Femur (tissue), 1 donor: ENCODE measurements at regions not wholly inside any gene's neighbourhood (a gene's known extent, or its start where the extent isn't known, plus 50 kb on each side); places are given as distances from the start of the nearest gene placed in this dataset.

Experiments used
- DNase-seq: peaks from one replicate; pipeline ENCODE4 v3.0.0-alpha.2; 2017

GRCh38 chr13:111394211-111394922 lies 73.9 kb downstream of the TEX29 start:
- DNase-seq = no peak

- DNase-seq = no peak
Observed at GRCh38 chr13:111395511-111396393, 75.3 kb downstream of the TEX29 start.

DNA sequence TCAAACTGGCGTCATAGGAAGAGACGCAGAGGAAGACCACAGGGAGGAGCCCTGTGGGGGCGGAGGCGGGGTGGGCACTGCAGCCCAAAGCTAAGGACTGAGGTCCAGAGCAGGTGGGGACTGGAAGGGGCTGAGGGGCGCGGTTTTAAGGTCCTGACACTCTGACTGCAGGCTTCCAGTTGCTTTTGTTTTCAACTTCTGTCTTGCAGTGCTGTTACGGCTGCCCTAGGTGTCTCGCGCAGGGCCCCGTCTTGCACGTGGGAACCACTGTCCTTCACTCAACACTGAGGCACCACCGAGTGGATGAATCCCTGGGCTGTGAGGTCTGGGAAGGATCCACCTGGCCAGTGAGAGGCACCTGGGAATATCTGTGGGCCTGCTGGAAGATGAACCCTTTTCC lies 76.0 kb downstream of the TEX29 start:
- DNase-seq = no peak

GRCh38 chr13:111397202-111397880 lies 76.9 kb downstream of the TEX29 start:
- DNase-seq = no peak

- no peak for DNase-seq
Observed at GRCh38 chr13:111398196-111398595, 77.8 kb downstream of the TEX29 start.

- DNase-seq = no peak
Observed at GRCh38 chr13:111398715-111399299, 78.4 kb downstream of the TEX29 start.

DNA sequence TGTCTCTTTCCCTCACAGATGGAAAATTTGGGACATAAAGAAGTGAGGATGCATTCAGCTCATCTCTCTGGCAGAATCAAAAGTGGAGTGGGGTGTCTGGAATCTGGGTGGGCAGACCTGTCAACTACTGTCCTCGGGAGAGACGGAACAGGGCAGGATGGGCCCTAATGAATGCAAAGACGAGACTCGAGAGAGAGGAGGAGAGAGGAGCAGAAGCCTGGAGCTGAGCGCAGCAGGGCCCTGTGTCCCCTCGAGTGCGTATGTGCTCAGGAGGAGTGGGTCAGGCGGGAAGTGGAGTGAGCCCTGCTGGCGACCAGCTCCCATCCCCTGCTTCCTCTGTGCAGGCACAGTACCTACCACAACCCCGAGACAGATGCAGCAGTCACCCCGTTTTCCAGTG lies 78.9 kb downstream of the TEX29 start:
- no peak for DNase-seq

GRCh38 chr13:111399776-111400538 lies 79.5 kb downstream of the TEX29 start:
- no peak for DNase-seq

GRCh38 chr13:111401151-111401550 lies 80.7 kb downstream of the TEX29 start:
- DNase-seq = no peak

DNA sequence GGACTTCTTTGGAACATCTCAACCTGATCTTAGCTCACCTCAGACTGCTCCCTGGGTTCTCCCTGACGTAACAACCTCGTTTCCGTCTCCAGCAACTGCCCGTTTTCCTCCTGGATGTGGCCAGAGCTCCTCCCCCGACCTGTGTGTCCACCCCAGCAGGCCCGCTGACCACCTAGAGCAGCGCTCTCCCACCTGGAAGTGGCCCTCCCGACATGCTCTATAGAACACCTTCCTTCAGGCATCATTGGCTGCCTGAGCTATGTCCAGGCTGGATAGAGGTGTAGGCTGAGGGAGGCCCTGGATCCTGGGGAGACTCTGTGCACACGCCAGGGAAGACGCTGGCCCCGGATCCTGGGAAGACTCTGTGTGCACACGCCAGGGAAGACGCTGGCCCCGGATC lies 81.3 kb downstream of the TEX29 start:
- DNase-seq = no peak

DNA sequence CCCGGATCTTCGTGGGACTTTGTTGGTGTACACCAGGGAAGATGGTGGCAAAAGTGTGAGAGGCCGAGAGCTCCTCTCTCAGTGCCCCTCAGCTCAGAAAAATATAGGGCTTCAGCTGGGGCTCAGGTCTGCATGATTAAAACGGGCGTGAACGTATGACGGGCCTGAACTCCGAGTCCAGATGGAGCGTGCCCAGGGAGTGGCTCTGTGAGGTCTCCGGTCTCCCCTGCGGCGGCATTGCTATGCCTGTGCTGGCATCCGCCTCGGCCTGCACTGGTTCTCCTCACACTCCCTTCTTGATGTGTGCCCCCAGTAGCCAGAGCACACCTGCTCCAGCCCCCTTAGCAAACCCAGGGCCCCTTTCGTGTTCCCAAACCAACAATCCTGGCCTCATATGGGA lies 82.0 kb downstream of the TEX29 start:
- DNase-seq = no peak

DNA sequence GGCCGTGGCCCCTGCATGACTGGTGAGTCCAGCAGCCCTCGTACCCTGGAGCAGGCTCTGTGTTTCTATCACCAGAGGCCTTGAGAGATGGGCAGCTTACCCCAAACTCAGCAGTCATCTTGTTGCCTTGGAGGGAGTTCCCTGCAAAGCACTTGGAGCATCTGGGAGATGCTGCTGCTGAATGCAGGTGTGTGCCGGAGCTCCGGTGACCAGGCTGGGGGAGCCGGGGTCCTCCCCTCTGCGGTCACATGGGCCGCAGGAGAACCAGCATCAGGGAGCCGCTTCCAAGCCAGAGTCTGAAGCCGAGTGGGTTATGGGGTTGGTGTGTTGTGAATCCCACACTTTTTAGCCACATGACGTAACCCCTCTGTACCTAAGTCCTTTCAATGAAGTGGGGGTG lies 82.8 kb downstream of the TEX29 start:
- no peak for DNase-seq

- DNase-seq = no peak
Observed at GRCh38 chr13:111404746-111405145, 84.3 kb downstream of the TEX29 start.

GRCh38 chr13:111406636-111407035 lies 86.2 kb downstream of the TEX29 start:
- DNase-seq = no peak

DNA sequence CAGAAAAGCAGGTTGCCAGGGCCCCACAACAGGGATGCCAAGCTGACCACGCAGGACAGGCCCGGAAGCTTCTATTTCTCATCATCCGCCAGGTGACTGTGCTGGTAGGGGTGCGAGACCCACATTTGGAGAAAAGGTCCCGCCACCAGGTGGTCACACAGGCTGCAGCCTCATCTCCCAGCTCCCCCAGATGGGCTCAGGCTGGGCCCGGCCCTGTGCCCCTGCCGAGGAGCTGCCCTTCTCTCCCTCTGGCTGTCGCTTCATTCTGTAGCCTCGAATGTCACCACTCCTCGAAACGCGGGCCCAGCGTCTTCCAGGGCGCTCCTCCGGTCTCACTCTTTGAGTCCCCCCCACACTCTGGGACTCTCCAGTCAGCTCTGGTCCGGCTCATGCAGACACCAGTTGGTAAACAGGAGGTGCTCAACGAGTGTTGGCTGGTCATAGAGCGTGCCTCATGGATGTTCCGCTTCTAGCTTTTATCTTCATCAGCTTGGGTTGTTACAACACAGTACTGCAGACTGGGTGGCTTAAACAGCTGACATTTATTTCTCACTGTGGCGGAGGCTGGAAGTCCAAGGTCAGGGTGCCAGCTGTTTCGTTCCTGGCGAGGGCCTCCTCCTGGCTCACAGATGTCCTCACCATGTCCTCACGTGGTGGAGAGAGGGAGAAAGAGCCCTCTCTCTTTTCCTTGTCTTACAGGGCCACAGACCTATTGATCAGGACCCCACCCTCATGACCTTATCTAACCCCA lies 87.1 kb downstream of the TEX29 start:
- no peak for DNase-seq

DNA sequence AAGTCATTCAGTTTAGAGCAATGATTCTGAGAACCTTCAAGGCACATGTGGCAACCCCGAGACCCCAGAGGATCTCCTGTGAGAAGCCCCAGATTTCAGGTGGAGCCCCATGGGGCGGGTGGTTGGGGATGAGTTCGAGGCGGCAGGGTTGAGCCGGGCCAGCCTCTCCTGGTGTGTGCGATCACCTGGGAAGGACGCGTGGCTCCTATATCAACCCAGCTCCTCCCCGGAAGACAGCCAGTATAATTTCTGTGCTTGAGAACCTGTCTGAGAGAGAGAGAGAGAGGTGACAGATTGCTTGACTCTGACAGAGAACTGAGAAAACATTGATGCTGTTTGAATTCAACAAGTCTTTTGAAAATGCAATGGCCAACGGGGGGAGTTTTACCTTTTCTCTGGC lies 89.0 kb downstream of the TEX29 start:
- DNase-seq = no peak

DNA sequence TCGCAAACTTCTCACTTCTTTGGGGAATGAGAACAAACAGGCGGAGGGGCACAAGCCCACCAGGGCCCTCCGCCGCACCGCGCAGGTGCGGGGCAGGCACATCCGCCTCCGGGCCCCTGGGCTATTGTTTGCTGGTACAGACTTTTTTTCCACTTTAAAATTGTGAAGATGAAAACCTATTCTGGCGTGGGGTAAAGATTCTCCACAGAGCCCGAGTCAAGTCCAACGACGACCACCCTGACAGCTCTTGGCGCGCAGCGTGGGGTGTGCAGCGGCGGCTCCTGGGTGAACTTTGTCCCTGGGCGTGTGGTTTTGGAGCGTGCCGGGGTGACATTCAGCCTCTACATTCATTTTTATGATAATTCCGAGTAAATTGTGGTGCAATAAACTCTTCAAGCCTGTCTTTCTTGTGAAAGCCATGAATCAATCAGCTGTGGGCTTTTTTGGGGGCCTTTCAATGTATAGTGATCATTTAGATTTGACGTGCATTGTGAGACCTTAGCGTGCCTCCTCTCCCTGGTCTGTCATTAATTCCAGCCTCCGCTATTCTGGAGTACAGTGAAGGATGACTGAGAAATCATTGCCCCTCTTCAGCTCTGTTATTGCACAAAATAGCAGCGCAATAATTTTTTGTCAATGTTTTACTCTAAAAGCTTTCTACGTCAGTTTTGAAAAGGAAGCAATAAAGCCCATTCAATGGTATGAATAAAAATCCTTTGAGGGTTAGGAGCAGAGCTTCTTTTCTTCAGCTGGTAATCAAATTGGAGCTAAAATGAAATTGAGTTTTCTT lies 90.0 kb downstream of the TEX29 start:
- DNase-seq = no peak

- DNase-seq = no peak
Observed at GRCh38 chr13:111411151-111411858, 90.9 kb downstream of the TEX29 start.

- DNase-seq = no peak
Observed at GRCh38 chr13:111411919-111412650, 91.6 kb downstream of the TEX29 start.
